Pons (tissue), 1 donor: ENCODE measurements at regions not wholly inside any gene's neighbourhood (a gene's known extent, or its start where the extent isn't known, plus 50 kb on each side); places are given as distances from the start of the nearest gene placed in this dataset.
"Not testable (repeated sequence)": the region's sequence is repeated elsewhere in the genome, so short reads cannot be mapped to it uniquely, and the experiment has no call there.

Experiments used
- DNase-seq: peaks from one replicate; pipeline ENCODE4 v3.0.0-alpha.2; 2016; ENCODE audit warnings: low spot score

DNA sequence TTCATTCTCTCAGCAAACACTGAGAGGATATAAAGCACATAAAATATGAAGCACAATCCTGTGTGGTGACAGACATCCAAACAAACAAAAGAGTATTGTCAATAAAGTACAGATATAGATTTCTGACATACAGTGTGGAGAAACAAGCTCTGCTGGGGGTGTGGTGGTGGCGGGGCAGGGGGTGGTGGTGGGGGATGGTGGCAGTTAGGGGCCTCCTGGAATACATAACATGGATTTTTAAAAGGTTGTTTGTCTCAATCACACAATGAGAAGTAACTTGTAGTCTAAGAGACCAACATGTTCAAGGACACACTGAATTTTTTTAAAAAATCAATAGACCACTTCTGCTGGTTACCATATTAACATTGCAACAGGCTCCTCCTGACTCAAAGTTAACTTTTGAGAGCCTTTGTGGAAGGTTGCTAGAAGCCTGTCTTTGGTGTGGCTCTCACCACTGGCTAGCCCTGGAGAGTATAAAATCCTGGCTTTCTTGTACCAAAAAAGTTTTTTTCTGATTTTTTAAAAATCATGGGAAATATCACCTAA lies 1197.4 kb downstream of the SUCLG1 start:
- no peak for DNase-seq

GRCh38 chr2:83253848-83254247 lies 1205.2 kb downstream of the SUCLG1 start:
- no peak for DNase-seq

DNA sequence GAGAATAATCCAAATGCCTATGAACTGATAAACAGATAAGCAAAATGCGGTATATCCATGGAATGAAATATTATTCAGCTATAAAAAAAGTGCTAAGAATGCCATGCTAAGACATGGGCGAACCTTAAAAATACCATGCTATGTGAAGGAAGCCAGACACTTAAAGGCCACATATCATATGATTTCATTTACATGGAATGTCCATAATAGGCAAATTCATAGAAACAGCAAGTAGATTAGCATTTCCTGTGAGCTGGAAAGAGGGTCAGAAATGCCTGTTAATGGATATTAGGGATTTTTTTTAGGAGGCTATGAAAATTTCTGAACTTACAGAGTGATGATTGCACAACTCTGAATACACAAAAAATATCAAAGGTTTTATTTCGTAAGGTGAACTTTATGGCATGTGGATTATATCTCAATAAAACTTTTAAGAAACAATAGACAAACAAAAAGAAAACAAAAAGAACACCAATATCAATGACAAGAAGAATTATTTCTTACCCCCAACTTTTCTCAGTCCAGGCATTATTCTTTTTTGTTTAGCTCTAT lies 1207.7 kb downstream of the SUCLG1 start:
- DNase-seq, result no peak

DNA sequence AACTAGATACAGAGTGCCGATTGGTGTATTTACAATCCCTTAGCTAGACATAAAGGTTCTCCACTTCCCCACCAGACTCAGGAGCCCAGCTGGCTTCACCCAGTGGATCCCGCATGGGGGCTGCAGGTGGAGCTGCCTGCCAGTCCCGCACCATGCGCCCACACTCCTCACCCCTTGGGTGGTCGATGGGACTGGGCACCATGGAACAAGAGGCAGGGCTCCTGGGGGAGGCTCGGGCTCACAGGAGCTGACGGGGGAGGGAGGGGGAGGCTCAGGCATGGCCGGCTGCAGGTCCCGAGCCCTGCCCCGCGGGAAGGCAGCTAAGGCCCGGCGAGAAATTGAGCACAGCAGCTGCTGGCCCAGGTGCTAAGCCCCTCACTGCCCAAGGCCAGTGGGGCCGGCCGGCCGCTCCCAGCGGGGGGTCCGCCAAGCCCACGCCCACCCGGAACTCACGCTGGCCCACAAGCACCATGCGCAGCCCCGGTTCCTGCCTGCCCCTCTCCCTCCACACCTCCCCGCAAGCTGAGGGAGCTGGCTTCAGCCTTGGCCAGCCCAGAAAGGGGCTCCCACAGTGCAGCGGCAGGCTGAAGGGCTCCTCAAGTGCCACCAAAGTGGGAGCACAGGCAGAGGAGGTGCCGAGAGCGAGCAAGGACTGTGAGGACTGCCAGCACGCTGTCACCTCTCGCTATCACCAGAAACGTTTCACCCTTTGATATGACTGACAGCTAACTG lies 1213.1 kb downstream of the SUCLG1 start:
- DNase-seq, result not testable (repeated sequence)

- DNase-seq, result peak; percentile 45
These were observed 1218.5 kb downstream of the SUCLG1 start for GRCh38 chr2:83240611-83241010.

GRCh38 chr2:83238111-83238510 lies 1221.0 kb downstream of the SUCLG1 start:
- DNase-seq, result no peak

- no peak for DNase-seq
These were observed 1224.8 kb downstream of the SUCLG1 start for GRCh38 chr2:83234246-83234645.

- DNase-seq, result no peak
These were observed 1225.3 kb downstream of the SUCLG1 start for GRCh38 chr2:83233781-83234180.

- no peak for DNase-seq
These were observed 1225.8 kb downstream of the SUCLG1 start for GRCh38 chr2:83233326-83233725.

DNA sequence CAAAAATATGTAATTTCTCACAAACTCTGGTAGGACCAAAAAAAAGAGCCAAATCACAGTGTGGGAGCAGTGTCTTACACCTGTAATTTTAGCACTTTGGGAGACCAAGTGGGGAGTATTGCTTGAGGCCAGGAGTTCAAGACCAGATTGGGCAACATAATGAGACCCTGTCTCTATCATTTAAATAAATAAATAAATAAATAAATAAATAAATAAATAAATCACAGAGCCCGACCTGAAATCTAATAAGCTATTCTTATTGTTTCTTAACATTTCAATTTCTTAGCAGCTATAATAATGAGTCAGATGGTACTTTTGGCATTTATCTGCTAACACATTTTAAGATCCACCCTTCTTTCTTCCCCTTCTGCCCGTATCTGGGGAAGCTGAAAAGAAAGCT lies 1229.6 kb downstream of the SUCLG1 start:
- DNase-seq, result no peak

GRCh38 chr2:83224591-83225200 lies 1234.4 kb downstream of the SUCLG1 start:
- peak; percentile 83 for DNase-seq

- no peak for DNase-seq
These were observed 1237.8 kb downstream of the SUCLG1 start for GRCh38 chr2:83221258-83221657.

DNA sequence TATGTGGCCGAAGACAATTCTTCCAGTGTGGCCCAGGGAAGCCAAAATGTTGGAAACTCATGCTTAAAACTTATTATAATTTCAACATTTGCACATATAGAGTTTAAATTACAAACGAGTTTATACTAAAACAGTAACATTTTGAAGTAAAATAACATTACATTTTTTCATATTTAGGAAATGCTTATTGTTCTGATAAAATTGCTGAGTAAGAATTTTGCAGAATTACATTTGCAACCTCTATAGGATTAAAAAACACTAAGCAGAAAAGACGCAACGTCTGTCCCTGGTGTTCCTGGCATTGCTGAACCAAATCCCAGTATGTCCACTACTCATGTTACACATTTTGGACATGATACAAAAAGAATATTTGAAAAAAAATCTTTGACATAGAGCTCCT lies 1241.2 kb downstream of the SUCLG1 start:
- no peak for DNase-seq

GRCh38 chr2:83196225-83196624 lies 1262.9 kb downstream of the SUCLG1 start:
- DNase-seq, result peak; percentile 55

DNA sequence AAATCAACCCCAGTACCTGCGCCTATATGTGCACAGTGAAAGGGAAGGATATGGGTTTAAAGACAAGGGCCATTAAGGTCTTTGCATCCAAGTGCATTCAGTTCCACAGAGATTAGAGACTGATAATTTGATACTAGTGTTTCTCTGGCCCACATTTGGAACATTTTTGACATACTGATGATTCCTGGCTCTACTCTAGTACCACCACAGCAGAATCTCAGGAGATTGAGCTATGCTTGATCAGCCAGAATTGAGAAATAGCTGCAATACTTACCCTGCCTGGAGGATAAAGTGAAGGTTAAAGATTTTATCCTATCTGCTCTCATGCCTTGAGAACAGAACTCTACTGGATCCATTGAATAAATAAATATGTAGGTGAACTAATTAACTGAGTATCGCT lies 1267.8 kb downstream of the SUCLG1 start:
- DNase-seq, result no peak

DNA sequence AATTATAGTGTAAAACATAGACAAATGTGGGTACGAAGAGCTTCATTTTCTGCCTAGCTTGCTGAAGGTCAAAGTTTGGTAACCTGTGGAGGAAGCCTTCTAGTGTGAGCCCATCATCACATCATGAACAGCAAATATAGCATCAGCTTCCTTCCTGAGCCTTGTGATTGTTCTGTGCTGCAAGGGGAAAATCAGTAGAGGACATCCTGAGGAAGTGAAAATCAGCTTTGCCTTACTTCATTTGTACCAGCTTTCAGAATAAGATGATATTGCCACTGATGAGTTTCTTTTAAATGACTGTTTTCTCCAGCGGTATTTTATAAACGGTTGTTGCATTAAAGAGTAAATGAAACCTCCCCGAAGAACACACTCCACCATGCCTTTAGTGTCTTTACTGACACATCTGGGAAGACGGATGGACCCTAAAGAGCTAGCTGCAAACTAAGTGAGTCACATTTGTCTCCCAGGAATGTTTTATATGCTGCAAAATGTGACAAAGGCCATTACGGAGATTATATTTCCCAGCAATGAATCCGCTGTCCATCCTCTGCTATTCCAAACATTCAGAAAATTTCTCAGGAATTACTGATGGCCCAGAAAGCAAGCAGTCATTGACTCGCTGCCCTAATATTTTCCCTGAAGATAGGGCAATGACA lies 1272.8 kb downstream of the SUCLG1 start:
- no peak for DNase-seq

DNA sequence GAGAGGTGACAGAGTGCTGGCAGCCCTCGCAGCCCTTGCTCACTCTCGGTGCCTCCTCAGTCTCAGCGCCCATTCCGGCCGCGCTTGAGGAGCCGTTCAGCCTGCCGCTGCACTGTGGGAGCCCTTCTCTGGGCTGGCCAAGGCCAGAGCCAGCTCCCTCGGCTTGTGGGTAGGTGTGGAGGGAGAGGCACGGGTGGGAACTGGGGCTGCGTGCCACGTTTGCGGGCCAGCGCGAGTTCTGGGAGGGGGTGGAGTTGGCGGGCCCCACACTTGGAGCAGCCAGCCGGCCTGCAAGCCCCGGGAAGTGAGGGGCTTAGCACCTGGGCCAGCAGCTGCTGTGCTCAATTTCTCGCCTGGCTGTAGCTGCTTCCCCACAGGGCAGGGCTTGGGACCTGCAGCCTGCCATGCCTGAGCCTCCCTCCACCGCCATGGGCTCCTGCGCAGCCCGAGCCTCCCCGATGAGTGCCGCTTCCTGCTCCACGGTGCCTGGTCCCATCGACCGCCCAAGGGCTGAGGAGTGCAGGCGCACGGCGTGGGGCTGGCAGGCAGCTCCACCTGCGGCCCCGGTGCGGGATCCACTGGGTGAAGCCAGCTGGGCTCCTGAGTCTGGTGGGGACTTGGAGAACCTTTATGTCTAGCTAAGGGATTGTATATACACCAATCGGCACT lies 1278.1 kb downstream of the SUCLG1 start:
- not testable (repeated sequence) for DNase-seq

- DNase-seq, result no peak
These were observed 1282.5 kb downstream of the SUCLG1 start for GRCh38 chr2:83176539-83176938.

DNA sequence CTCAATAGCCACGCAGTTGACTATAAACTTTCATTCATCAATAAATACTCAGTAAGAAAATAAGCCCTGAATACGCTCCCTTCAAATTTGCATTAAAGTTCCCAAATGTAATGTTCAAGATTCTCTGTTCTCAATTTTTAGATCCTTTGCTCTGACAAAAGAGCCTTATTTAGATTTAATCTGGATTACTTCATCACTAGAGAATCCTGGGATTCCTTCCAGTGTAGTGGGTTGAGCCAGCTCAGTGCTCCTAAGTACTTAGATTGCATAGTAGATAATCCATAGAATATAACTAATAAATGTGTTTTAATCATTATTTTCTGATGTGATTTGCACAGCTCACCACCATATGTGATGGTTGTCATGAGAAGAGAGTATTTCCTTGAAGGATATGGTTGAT lies 1286.2 kb downstream of the SUCLG1 start:
- DNase-seq, result no peak

DNA sequence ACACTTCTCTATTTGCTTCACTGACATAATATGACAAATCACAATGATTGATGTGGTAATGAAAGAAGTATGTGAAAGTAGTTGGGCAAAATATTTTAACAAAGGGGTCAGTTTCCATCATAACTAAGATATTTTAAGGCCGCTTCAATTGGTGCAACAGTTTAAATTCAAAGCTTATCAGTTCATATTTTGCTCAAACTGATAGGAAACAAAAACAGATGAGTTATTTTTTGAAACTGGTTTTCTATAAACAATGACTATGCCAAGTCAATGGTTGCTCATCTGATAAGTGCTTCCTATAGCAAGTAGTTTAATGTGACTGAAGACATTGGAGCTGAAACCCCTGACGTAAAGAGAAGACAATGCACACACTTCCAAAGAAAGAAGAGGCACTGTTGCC lies 1290.7 kb downstream of the SUCLG1 start:
- DNase-seq, result no peak

GRCh38 chr2:83162421-83162820 lies 1296.7 kb downstream of the SUCLG1 start:
- DNase-seq, result no peak

- DNase-seq, result no peak
These were observed 1298.5 kb downstream of the SUCLG1 start for GRCh38 chr2:83160571-83160970.
